ENCODE measurements at regions not wholly inside any gene's neighbourhood (a gene's known extent, or its start where the extent isn't known, plus 50 kb on each side); places are given as distances from the start of the nearest gene placed in this dataset.

GRCh38 chr14:49461529-49462401 lies 124.4 kb downstream of the RPS29 start:
- no peaks in the 10 kb centered on the region for H3K27me3 ChIP-seq
- H3K4me3 ChIP-seq = no peak overlapping the region
- FAIRE-seq (peak; percentile 92), ATAC-seq (peak; percentile 75 to 96 (median 93)), DNase-seq (peak in 3 of 6 donors; percentile 41 to 59 (median 58))
- no peaks in the 10 kb centered on the region for H3K36me3 ChIP-seq
- no peaks in the 10 kb centered on the region for H3K9me3 ChIP-seq
- H3K27ac ChIP-seq = no peak overlapping the region
- no peaks in the 10 kb centered on the region for H3K4me1 ChIP-seq
- intact Hi-C loops (cut with DNase I) = no loop called here
- TF ChIP-seq CTCF (IDR thresholded peaks at IDR 0.05) = peak; percentile 56 to 79 (median 63)
- WGBS, 2 donors = 1 to 3% methylated on average over 2 of the region's 2 CpGs

GRCh38 chr14:49460662-49461061 lies 125.5 kb downstream of the RPS29 start:
- ATAC-seq (no peak), FAIRE-seq (peak; percentile 43), DNase-seq (no peak)
- Histone ChIP-seq H3K4me3 (no peak overlapping the region), H3K27ac (no peak overlapping the region), H3K9me3 (no peaks in the 10 kb centered on the region), H3K27me3 (no peaks in the 10 kb centered on the region), H3K36me3 (no peaks in the 10 kb centered on the region), H3K4me1 (no peaks in the 10 kb centered on the region)
- WGBS, 2 donors = 65 to 74% methylated on average over 2 of the region's 2 CpGs
- intact Hi-C loops (cut with DNase I) = no loop called here
- TF ChIP-seq CTCF (IDR thresholded peaks at IDR 0.05) = no peak

- DNase-seq (no peak), ATAC-seq (no peak), FAIRE-seq (no peak)
- H3K36me3 ChIP-seq = no peaks in the 10 kb centered on the region
- intact Hi-C loops (cut with DNase I) = loop anchor here in 1 of 3 donors (5.0 kb wide), 1 partner anchor 46 kb away; no protein-coding TSS in a partner anchor
- no peaks in the 10 kb centered on the region for H3K27me3 ChIP-seq
- no peak overlapping the region for H3K27ac ChIP-seq
- H3K4me3 ChIP-seq = no peak overlapping the region
- no peaks in the 10 kb centered on the region for H3K4me1 ChIP-seq
- no peak for TF ChIP-seq CTCF (IDR thresholded peaks at IDR 0.05)
- WGBS, 2 donors = 32 to 35% methylated on average over 2 of the region's 2 CpGs
- H3K9me3 ChIP-seq = no peaks in the 10 kb centered on the region
Measured at GRCh38 chr14:49456589-49456988, 129.6 kb downstream of the RPS29 start.

GRCh38 chr14:49451938-49452337 lies 134.2 kb downstream of the RPS29 start:
- FAIRE-seq (no peak), ATAC-seq (no peak), DNase-seq (no peak)
- no peak overlapping the region for H3K27ac ChIP-seq
- TF ChIP-seq CTCF (IDR thresholded peaks at IDR 0.05) = no peak
- no peaks in the 10 kb centered on the region for H3K27me3 ChIP-seq
- H3K36me3 ChIP-seq = no peaks in the 10 kb centered on the region
- intact Hi-C loops (cut with DNase I) = no loop called here
- no peaks in the 10 kb centered on the region for H3K9me3 ChIP-seq
- H3K4me3 ChIP-seq = no peak overlapping the region
- WGBS, 2 donors = 78 to 86% methylated on average over 10 of the region's 10 CpGs
- H3K4me1 ChIP-seq = no peaks in the 10 kb centered on the region

GRCh38 chr14:49449749-49450148 lies 136.4 kb downstream of the RPS29 start:
- Histone ChIP-seq H3K4me1 (no peaks in the 10 kb centered on the region), H3K4me3 (no peak overlapping the region), H3K36me3 (no peaks in the 10 kb centered on the region), H3K27me3 (no peaks in the 10 kb centered on the region), H3K27ac (no peak overlapping the region), H3K9me3 (no peaks in the 10 kb centered on the region)
- DNase-seq (no peak), FAIRE-seq (no peak), ATAC-seq (no peak)
- TF ChIP-seq CTCF (IDR thresholded peaks at IDR 0.05) = no peak
- 86 to 88% methylated on average over 2 of the region's 2 CpGs for WGBS, 2 donors
- intact Hi-C loops (cut with DNase I) = no loop called here

All from pancreas (tissue), 10 donors.